Glomerular visceral epithelial cell (primary cell): ENCODE measurements at regions not wholly inside any gene's neighbourhood (a gene's known extent, or its start where the extent isn't known, plus 50 kb on each side); places are given as distances from the start of the nearest gene placed in this dataset.

Experiments
- DNase-seq: peaks from one replicate; pipeline ENCODE4 v3.0.0-alpha.2; 2016; ENCODE audit errors: extremely low spot score

DNA sequence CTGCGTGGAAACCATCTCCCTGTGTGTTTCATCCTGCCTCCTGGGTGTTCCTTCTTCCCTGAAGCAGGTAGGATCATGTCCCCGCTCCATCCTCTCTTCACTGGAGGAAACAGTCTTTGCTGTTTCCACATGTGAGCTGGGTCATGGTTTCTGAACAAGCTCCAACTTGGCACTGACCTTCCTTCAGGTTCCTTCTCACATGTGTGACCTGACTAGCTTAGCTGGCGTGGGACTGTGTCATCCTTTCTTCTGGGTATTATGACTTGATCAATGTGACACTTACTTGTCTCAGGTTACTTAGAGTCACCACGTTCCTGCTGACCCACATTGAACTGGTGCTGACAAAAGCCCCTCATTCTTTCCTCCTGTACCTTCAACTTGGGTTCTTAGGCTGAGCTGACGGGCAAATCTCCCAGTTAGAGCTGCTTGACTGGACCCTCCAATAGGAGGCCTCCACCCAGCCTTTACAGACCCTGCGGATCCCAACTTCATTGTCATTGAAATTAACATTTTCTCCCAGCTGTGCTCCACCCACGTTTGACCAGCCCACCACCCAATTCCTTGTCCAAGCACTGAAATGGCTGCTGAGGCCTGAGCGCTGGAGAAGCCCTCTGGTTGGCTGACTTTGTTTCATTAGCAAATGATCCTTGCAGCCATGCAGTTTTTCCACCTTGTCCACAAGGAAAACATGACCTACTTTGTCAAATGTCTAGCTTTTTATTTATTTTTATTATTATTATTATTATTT, 128.1 kb downstream of the DDX1 start:
- DNase-seq = no peak

DNA sequence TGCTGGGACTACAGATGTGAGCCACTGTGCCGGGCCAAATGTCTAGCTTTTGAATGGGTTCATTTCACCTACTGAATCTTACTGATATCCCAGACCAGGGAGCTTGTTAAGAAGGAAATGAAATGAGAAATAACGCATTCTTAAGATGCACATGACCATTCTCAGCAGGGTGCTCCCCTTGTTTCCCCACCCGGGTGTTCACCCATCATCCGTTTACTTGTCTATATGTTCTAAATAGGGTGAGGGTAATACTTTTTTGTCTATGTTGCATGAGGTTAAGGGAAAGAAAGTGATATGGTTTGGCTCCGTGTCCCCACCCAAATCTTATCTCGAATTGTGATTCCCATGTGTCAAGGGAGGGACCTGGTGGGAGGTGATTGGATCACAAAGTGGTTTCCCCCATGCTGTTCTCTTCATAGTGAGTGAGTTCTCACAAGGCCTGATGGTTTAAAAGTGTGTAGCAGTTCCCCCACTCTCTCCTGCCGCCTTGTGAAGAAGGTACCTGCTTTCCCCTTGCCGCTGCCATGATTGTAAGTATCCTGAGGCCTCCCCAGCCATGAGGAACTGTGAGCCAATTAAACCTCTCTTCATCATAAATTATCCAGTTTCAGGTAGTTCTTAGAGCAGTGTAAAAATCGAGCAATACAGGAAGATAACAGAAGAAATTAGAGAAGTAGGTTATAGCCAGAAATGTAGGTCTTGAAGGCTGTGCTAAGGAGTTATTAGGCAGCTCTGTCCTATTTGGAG, 129.1 kb downstream of the DDX1 start:
- no peak for DNase-seq

DNA sequence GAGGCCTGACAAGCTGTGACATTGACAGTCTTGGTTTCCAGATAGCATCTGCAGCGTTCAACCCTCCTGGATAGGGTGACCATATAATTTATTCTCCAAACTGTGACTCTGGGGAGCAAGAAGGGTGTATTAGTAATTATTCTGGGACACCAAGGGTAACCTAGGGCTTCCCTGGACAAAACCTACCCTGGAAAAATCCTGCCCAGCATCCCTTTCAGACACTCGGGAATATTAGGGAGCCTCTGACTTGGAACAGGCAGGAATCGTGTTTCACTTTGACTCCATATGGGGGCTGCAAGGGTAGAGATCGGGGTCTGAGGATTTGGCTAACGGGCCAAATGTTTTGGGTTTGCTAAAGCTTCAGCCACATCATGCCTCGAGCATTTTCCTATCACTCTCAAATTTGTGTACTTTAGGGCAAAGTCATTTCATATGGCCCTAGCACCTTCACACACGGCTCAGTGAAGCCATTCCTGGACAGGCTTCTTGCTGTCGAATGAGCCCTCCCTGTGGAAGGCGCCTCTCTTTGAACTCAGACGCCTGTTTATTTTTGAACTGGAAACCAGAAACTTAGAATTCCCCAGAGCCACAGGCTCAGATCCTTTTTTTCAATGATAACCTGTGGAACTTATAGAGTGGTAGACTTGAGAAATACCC, 129.9 kb downstream of the DDX1 start:
- DNase-seq = no peak

DNA sequence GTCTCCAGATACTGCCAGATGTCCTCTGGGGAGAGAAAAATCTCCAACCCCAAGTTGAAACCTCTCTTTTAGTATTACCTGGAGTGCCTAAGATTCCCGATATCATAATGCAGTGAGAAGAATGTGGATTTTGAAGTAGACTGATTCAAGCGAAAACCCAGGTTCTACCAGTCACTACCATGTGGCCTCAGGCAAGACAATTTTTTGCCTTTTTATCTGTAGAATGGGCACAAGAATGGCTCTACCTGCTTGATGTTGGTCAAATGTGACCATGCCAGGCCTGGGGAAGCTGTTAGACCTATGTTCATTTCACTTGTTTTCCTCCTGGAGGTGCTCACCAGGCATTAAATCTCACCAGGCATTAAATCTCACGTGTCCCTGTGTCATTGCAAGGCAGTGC, 131.3 kb downstream of the DDX1 start:
- no peak for DNase-seq

DNA sequence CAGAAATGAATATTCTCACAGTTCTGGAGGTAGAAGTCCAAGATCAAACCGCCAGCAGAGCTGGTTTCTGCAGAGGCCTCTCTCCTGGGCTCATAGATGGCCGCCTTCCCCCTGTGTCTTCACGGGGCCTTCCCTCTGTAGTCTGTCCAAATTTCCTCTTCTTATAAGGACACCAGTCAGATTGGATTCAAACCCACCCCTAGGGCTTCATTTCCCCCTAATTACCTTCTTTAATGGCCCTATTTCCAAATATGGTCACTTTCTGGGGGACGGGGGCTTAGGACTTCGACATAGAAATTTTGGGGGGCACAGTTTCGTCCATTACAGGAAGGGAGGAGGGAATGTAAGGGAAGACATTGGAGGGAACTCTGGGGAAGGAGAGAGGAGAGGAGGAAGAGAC, 132.6 kb downstream of the DDX1 start:
- no peak for DNase-seq

GRCh38 chr2:15725101-15725781, 133.6 kb downstream of the DDX1 start:
- DNase-seq = no peak

DNA sequence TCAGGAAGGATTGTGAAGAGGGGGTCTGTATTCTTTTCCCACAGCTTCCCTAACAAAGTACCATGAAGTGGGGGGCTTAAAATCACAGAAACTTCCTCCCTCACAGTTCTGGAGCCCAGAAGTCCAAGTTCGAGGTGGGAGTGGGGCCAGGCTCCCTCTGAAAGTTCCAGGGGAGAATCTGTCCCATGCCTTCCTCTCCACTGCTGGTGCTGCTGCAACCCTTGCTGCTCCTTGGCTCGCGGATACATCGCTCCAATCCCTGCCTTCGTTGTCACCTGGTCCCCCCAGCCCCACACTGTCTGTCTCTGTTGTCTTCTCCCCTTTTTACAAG, 134.1 kb downstream of the DDX1 start:
- DNase-seq = no peak

DNA sequence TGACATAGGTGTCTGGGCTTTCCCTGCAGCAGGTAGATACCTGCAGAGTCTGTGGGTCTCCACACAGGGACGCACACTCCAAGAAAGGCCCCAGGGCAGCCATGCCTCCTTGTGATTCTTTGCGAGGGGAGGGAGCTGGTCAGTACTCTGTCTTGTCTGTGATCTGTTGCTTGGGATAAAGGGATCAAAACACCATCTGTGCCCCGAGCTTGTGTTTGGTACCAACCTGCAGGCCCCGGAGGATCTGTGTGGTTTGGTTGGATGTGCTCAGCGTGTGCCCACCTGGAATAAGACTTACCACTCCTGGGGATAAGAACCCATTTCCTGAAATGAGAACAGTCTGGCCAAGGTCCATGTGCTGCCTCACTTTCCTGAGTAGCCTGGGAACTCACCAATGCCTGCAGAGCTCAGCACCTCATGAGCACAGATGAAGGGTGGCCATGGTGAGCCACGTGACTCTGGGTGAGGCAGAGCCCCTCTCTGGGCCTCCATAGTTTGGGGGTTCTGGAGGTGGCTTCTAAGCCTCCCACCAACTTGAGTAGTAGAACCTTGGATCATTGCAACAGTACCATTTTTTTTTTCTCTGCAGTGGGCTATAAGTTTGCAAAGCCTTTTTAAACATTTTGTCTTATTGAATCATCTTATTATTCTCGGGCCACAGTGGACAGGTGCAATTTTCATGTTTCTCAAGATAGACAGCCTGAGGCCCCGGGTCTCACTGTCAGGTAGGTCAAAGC, 134.8 kb downstream of the DDX1 start:
- no peak for DNase-seq

GRCh38 chr2:15727396-15728244, 136.0 kb downstream of the DDX1 start:
- DNase-seq = no peak

DNA sequence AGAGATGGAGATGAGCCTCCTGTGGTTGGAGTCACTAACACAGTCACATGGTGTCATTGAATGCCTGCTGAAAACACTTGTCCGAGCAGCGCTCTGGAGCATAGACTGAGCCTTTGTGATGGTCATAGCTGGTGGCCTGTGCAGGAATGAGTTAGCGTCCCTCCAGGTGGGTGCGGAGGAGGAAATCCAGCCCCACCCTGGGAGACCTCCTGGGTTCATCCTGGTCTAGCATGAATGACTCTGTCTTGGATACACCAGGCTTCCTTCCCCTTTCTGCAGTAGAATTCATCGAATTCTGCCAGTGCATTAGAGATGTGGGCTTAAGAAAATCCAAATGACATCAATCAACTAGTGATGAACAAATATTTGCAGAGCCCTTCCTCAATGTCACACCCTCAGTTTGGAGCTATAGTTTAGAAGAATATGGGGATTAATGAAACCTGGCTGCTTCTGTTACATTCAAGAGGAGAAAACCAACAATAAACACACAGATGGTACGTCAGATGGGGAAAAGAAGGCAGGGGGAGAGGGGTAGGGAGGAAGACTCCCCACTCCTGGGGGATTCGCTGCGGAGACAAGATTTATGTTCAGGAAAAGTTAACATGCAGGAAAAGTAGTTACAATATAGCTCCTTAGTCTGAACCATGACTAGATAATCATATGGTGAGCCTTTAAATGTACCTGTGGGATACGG, 136.7 kb downstream of the DDX1 start:
- DNase-seq = no peak

GRCh38 chr2:15729001-15729400, 137.3 kb downstream of the DDX1 start:
- DNase-seq = no peak

- DNase-seq = no peak
Observed at GRCh38 chr2:15729709-15730544, 138.3 kb downstream of the DDX1 start.

DNA sequence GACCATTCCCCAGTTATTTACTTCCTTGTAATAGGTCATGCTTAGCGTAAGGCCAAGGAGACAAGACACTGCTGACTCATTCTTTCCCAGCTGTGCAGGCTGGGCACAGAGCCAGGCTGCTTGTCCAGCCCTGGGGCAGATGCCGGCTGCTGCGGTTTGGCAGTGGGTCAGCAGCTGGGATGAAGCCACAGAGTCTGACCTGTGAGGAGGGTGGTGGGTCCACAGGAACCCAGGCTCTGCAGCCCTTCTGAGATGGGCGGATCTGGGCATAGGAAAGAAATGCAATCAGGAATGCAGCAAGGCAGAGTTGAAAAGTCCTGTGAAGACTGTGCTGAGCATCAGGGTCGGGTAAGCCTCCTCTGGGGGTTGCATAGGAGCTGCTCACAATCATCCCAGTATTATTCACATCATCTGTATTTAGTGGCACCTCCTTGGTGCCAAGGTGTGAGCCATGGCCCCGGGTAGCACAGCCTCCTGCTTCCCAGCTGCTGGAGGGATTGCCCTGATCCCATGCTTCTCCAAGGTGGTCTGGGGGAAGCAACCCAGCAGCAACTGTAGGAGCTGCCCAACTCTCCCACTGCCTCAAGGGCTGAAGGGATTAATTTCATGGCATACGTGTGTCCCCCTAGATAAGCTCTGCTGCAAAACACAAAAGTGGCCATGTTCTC, 139.0 kb downstream of the DDX1 start:
- DNase-seq = peak; percentile 98

GRCh38 chr2:15731213-15731888, 139.7 kb downstream of the DDX1 start:
- DNase-seq = no peak

GRCh38 chr2:15731889-15732271, 140.2 kb downstream of the DDX1 start:
- no peak for DNase-seq

DNA sequence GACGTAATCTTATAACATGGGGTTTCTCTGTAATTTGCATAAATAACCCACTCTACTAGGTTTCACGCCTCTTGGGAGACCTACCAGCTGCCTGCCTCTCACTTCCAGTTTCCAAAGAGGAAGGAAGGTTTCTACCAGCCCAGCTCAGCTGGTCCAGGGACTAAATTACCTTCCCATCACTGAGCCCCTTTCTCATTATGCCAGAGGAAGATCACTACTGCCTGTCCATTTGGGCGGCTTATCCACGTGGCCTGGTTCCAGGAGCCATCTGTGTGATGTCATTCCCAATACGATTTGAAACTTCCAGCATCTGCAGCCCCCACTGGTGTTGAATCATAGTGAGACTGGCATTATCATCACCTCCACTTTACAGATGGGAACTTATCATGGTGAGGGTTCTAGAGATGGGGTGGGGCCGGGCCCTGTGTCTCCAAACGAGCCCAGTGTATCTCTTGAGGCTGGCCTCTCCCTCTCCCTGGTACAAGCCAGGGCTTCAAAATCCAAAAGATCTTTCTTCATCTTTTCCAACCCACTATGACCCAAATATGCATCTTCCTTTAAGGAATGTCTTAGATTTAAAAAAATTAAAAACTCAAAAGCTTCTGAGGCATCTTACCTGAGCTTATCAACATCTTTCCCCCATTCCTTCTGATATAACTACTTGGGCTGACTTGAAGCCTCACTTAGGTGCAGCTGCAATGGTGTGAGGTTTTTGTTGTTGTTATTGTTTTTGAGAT, 140.8 kb downstream of the DDX1 start:
- peak; percentile 50 for DNase-seq

DNA sequence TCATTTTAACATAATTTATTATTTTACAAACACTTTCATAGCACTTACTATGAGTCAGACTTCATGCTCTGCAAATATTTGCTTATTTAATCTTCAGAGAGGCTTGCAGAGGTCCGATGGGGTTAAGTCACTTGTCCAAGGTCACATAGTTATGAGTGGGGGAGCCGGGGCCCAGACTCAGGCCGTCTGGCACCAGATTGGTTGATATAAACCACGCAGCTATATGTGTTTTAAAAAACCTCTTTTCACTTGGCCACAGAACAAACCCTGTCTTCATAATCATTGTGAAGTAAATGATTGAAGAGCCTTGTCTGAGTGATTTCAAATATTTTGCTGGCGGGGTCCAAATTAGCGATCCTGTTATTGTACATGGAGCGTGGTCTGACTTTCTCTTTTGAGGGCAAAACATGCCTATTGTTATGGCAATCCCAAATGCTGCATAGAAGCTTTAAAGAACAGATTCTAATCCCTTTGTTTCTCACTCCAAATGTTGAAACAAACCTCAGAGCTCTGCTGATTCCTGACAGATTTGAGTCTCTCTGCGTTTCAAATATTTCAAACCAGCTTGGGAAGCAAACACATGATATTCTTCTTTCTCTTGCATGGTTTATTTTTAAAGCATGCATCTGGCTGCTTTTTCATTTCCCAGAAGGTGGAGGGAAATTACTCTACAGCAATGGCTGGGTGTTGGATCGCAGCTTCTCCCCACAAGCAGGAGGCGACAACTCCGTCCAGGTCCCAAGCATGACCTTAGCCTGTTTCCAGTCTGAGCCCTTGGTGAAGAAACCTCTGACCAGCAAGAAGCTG, 142.4 kb downstream of the DDX1 start:
- peak; percentile 79 for DNase-seq
